ENCODE measurements at regions not wholly inside any gene's neighbourhood (a gene's known extent, or its start where the extent isn't known, plus 50 kb on each side); places are given as distances from the start of the nearest gene placed in this dataset.

GRCh38 chr3:168876346-168877035 lies 780.8 kb upstream of the GOLIM4 start:
- no CpG with 5 or more reads among the region's 4 CpGs for WGBS (ENCODE audit: insufficient coverage, insufficient read length)
- no peak overlapping the region for H3K27ac ChIP-seq (ENCODE audit: low read length)
- H3K9me3 ChIP-seq (ENCODE audit: control insufficient read depth, insufficient read depth, low read length), result no peaks in the 10 kb centered on the region
- no peak for DNase-seq (ENCODE audit: low read depth, low spot score)
- no peaks in the 10 kb centered on the region for H3K27me3 ChIP-seq (ENCODE audit: control insufficient read depth, insufficient read depth, low read length)
- no peak overlapping the region for H3K4me3 ChIP-seq (ENCODE audit: low read length)
- H3K4me1 ChIP-seq (ENCODE audit: control insufficient read depth, insufficient read depth, low read length), result no peaks in the 10 kb centered on the region
- H3K36me3 ChIP-seq (ENCODE audit: control insufficient read depth, insufficient read depth, low read length), result no peaks in the 10 kb centered on the region

- H3K4me1 ChIP-seq (ENCODE audit: control insufficient read depth, insufficient read depth, low read length), result no peaks in the 10 kb centered on the region
- no CpG with 5 or more reads among the region's 3 CpGs for WGBS (ENCODE audit: insufficient coverage, insufficient read length)
Measured at GRCh38 chr3:168872826-168873225, 777.1 kb upstream of the GOLIM4 start.

GRCh38 chr3:168870892-168871291 lies 775.2 kb upstream of the GOLIM4 start:
- WGBS (ENCODE audit: insufficient coverage, insufficient read length), result no CpG with 5 or more reads among the region's 2 CpGs
- no peak overlapping the region for H3K4me3 ChIP-seq (ENCODE audit: low read length)
- no peak for DNase-seq (ENCODE audit: low read depth, low spot score)
- H3K36me3 ChIP-seq (ENCODE audit: control insufficient read depth, insufficient read depth, low read length), result no peaks in the 10 kb centered on the region
- H3K4me1 ChIP-seq (ENCODE audit: control insufficient read depth, insufficient read depth, low read length), result no peaks in the 10 kb centered on the region
- H3K9me3 ChIP-seq (ENCODE audit: control insufficient read depth, insufficient read depth, low read length), result no peaks in the 10 kb centered on the region
- H3K27ac ChIP-seq (ENCODE audit: low read length), result no peak overlapping the region
- no peaks in the 10 kb centered on the region for H3K27me3 ChIP-seq (ENCODE audit: control insufficient read depth, insufficient read depth, low read length)

More at GRCh38 chr3:168872826-168873225, 777.1 kb upstream of the GOLIM4 start:
- H3K4me3 ChIP-seq (ENCODE audit: low read length), result no peak overlapping the region
- no peak overlapping the region for H3K27ac ChIP-seq (ENCODE audit: low read length)
- no peak for DNase-seq (ENCODE audit: low read depth, low spot score)
- H3K9me3 ChIP-seq (ENCODE audit: control insufficient read depth, insufficient read depth, low read length), result no peaks in the 10 kb centered on the region
- H3K27me3 ChIP-seq (ENCODE audit: control insufficient read depth, insufficient read depth, low read length), result no peaks in the 10 kb centered on the region
- no peaks in the 10 kb centered on the region for H3K36me3 ChIP-seq (ENCODE audit: control insufficient read depth, insufficient read depth, low read length)

GRCh38 chr3:168865022-168865551 lies 769.4 kb upstream of the GOLIM4 start:
- H3K9me3 ChIP-seq (ENCODE audit: control insufficient read depth, insufficient read depth, low read length), result no peaks in the 10 kb centered on the region
- no peak overlapping the region for H3K4me3 ChIP-seq (ENCODE audit: low read length)
- H3K27me3 ChIP-seq (ENCODE audit: control insufficient read depth, insufficient read depth, low read length), result no peaks in the 10 kb centered on the region
- no peak overlapping the region for H3K27ac ChIP-seq (ENCODE audit: low read length)
- DNase-seq (ENCODE audit: low read depth, low spot score), result no peak
- no CpG with 5 or more reads among the region's 1 CpG for WGBS (ENCODE audit: insufficient coverage, insufficient read length)
- H3K36me3 ChIP-seq (ENCODE audit: control insufficient read depth, insufficient read depth, low read length), result no peaks in the 10 kb centered on the region
- no peaks in the 10 kb centered on the region for H3K4me1 ChIP-seq (ENCODE audit: control insufficient read depth, insufficient read depth, low read length)

- Histone ChIP-seq H3K27ac (ENCODE audit: low read length) (no peak overlapping the region), H3K9me3 (ENCODE audit: control insufficient read depth, insufficient read depth, low read length) (no peaks in the 10 kb centered on the region), H3K27me3 (ENCODE audit: control insufficient read depth, insufficient read depth, low read length) (no peaks in the 10 kb centered on the region), H3K36me3 (ENCODE audit: control insufficient read depth, insufficient read depth, low read length) (no peaks in the 10 kb centered on the region), H3K4me1 (ENCODE audit: control insufficient read depth, insufficient read depth, low read length) (no peaks in the 10 kb centered on the region), H3K4me3 (ENCODE audit: low read length) (no peak overlapping the region)
- DNase-seq (ENCODE audit: low read depth, low spot score), result no peak
- no CpG with 5 or more reads among the region's 14 CpGs for WGBS (ENCODE audit: insufficient coverage, insufficient read length)
Measured at GRCh38 chr3:168864107-168865021, 768.6 kb upstream of the GOLIM4 start.

- DNase-seq (ENCODE audit: low read depth, low spot score), result no peak
- Histone ChIP-seq H3K4me1 (ENCODE audit: control insufficient read depth, insufficient read depth, low read length) (no peaks in the 10 kb centered on the region), H3K27me3 (ENCODE audit: control insufficient read depth, insufficient read depth, low read length) (no peaks in the 10 kb centered on the region), H3K4me3 (ENCODE audit: low read length) (no peak overlapping the region), H3K27ac (ENCODE audit: low read length) (no peak overlapping the region), H3K9me3 (ENCODE audit: control insufficient read depth, insufficient read depth, low read length) (no peaks in the 10 kb centered on the region), H3K36me3 (ENCODE audit: control insufficient read depth, insufficient read depth, low read length) (no peaks in the 10 kb centered on the region)
- WGBS (ENCODE audit: insufficient coverage, insufficient read length), result no CpG with 5 or more reads among the region's 2 CpGs
Measured at GRCh38 chr3:168863561-168863960, 767.8 kb upstream of the GOLIM4 start.

GRCh38 chr3:168862466-168862865 lies 766.7 kb upstream of the GOLIM4 start:
- no peak for DNase-seq (ENCODE audit: low read depth, low spot score)
- Histone ChIP-seq H3K36me3 (ENCODE audit: control insufficient read depth, insufficient read depth, low read length) (no peaks in the 10 kb centered on the region), H3K4me1 (ENCODE audit: control insufficient read depth, insufficient read depth, low read length) (no peaks in the 10 kb centered on the region), H3K9me3 (ENCODE audit: control insufficient read depth, insufficient read depth, low read length) (no peaks in the 10 kb centered on the region), H3K4me3 (ENCODE audit: low read length) (no peak overlapping the region), H3K27me3 (ENCODE audit: control insufficient read depth, insufficient read depth, low read length) (no peaks in the 10 kb centered on the region), H3K27ac (ENCODE audit: low read length) (no peak overlapping the region)
- no CpG with 5 or more reads among the region's 1 CpG for WGBS (ENCODE audit: insufficient coverage, insufficient read length)

GRCh38 chr3:168860592-168860991 lies 764.9 kb upstream of the GOLIM4 start:
- WGBS (ENCODE audit: insufficient coverage, insufficient read length), result no CpG with 5 or more reads among the region's 5 CpGs
- H3K9me3 ChIP-seq (ENCODE audit: control insufficient read depth, insufficient read depth, low read length), result no peaks in the 10 kb centered on the region; the same call in 1 of the 2 replicates
- H3K27ac ChIP-seq (ENCODE audit: low read length), result no peak overlapping the region
- DNase-seq (ENCODE audit: low read depth, low spot score), result no peak
- H3K27me3 ChIP-seq (ENCODE audit: control insufficient read depth, insufficient read depth, low read length), result no peaks in the 10 kb centered on the region
- H3K36me3 ChIP-seq (ENCODE audit: control insufficient read depth, insufficient read depth, low read length), result no peaks in the 10 kb centered on the region
- H3K4me3 ChIP-seq (ENCODE audit: low read length), result no peak overlapping the region
- H3K4me1 ChIP-seq (ENCODE audit: control insufficient read depth, insufficient read depth, low read length), result no peaks in the 10 kb centered on the region

- Histone ChIP-seq H3K9me3 (ENCODE audit: control insufficient read depth, insufficient read depth, low read length) (no peaks in the 10 kb centered on the region; the same call in 1 of the 2 replicates), H3K27ac (ENCODE audit: low read length) (no peak overlapping the region), H3K4me1 (ENCODE audit: control insufficient read depth, insufficient read depth, low read length) (no peaks in the 10 kb centered on the region), H3K27me3 (ENCODE audit: control insufficient read depth, insufficient read depth, low read length) (no peaks in the 10 kb centered on the region), H3K4me3 (ENCODE audit: low read length) (no peak overlapping the region), H3K36me3 (ENCODE audit: control insufficient read depth, insufficient read depth, low read length) (no peaks in the 10 kb centered on the region)
- DNase-seq (ENCODE audit: low read depth, low spot score), result no peak
- WGBS (ENCODE audit: insufficient coverage, insufficient read length), result no CpG with 5 or more reads among the region's 4 CpGs
Measured at GRCh38 chr3:168860028-168860427, 764.3 kb upstream of the GOLIM4 start.

- no CpG with 5 or more reads among the region's 2 CpGs for WGBS (ENCODE audit: insufficient coverage, insufficient read length)
- no peaks in the 10 kb centered on the region for H3K4me1 ChIP-seq (ENCODE audit: control insufficient read depth, insufficient read depth, low read length)
- DNase-seq (ENCODE audit: low read depth, low spot score), result no peak
- H3K27me3 ChIP-seq (ENCODE audit: control insufficient read depth, insufficient read depth, low read length), result no peaks in the 10 kb centered on the region
- no peak overlapping the region for H3K27ac ChIP-seq (ENCODE audit: low read length)
- H3K36me3 ChIP-seq (ENCODE audit: control insufficient read depth, insufficient read depth, low read length), result no peaks in the 10 kb centered on the region
- no peak overlapping the region for H3K4me3 ChIP-seq (ENCODE audit: low read length)
- H3K9me3 ChIP-seq (ENCODE audit: control insufficient read depth, insufficient read depth, low read length), result no peaks in the 10 kb centered on the region; the same call in 1 of the 2 replicates
Measured at GRCh38 chr3:168859574-168859973, 763.9 kb upstream of the GOLIM4 start.

All from iPS DF 6.9 (cell line).